ENCODE measurements at regions not wholly inside any gene's neighbourhood (a gene's known extent, or its start where the extent isn't known, plus 50 kb on each side); places are given as distances from the start of the nearest gene placed in this dataset.

- no peak for DNase-seq
Measured at GRCh38 chr1:163823017-163823416, 501.3 kb downstream of the NUF2 start.

GRCh38 chr1:163824006-163824405 is 502.3 kb downstream of the NUF2 start:
- DNase-seq: peak; percentile 75

GRCh38 chr1:163824490-163824889 is 502.7 kb downstream of the NUF2 start:
- peak; percentile 5 for DNase-seq

- DNase-seq: no peak
Measured at GRCh38 chr1:163826500-163826899, 504.7 kb downstream of the NUF2 start.

- no peak for DNase-seq
Measured at GRCh38 chr1:163834778-163835177, 513.0 kb downstream of the NUF2 start.

- DNase-seq: no peak
Measured at GRCh38 chr1:163836481-163836880, 514.7 kb downstream of the NUF2 start.

- DNase-seq: no peak
Measured at GRCh38 chr1:163837206-163837605, 515.5 kb downstream of the NUF2 start.

- DNase-seq: no peak
Measured at GRCh38 chr1:163842571-163842970, 520.8 kb downstream of the NUF2 start.

- DNase-seq: peak; percentile 58
Measured at GRCh38 chr1:163844459-163844858, 522.7 kb downstream of the NUF2 start.

- DNase-seq: no peak
Measured at GRCh38 chr1:163845279-163845678, 523.5 kb downstream of the NUF2 start.

- DNase-seq: no peak
Measured at GRCh38 chr1:163863731-163864130, 542.0 kb downstream of the NUF2 start.

GRCh38 chr1:163864207-163864606 is 542.5 kb downstream of the NUF2 start:
- DNase-seq: no peak

- no peak for DNase-seq
Measured at GRCh38 chr1:163866564-163866963, 544.8 kb downstream of the NUF2 start.

- DNase-seq: peak; percentile 69
Measured at GRCh38 chr1:163870666-163871065, 548.9 kb downstream of the NUF2 start.

GRCh38 chr1:163872067-163872466 is 550.3 kb downstream of the NUF2 start:
- no peak for DNase-seq

- DNase-seq: no peak
Measured at GRCh38 chr1:163874070-163874469, 552.3 kb downstream of the NUF2 start.

- DNase-seq: peak; percentile 84
Measured at GRCh38 chr1:163875200-163875926, 553.6 kb downstream of the NUF2 start.

- DNase-seq: peak; percentile 44
Measured at GRCh38 chr1:163875927-163876320, 554.2 kb downstream of the NUF2 start.

- no peak for DNase-seq
Measured at GRCh38 chr1:163876546-163876945, 554.8 kb downstream of the NUF2 start.

- DNase-seq: peak; percentile 51
Measured at GRCh38 chr1:163877016-163877415, 555.3 kb downstream of the NUF2 start.

- no peak for DNase-seq
Measured at GRCh38 chr1:163885510-163885909, 563.8 kb downstream of the NUF2 start.

- no peak for DNase-seq
Measured at GRCh38 chr1:163896001-163896400, 574.2 kb downstream of the NUF2 start.

- DNase-seq: peak; percentile 44
Measured at GRCh38 chr1:163897412-163898155, 575.8 kb downstream of the NUF2 start.

- no peak for DNase-seq
Measured at GRCh38 chr1:163906283-163906682, 584.5 kb downstream of the NUF2 start.

Data from EL (cell line).